ENCODE measurements at regions not wholly inside any gene's neighbourhood (a gene's known extent, or its start where the extent isn't known, plus 50 kb on each side); places are given as distances from the start of the nearest gene placed in this dataset.

- TF ChIP-seq REST (IDR thresholded peaks at IDR 0.05; ENCODE audit: low read depth) (no peak), YY1 (IDR thresholded peaks at IDR 0.05; ENCODE audit: low read depth) (no peak), USF1 (IDR thresholded peaks at IDR 0.05) (no peak), CREB1 (IDR thresholded peaks at IDR 0.05; ENCODE audit: low read depth) (no peak), RAD21 (IDR thresholded peaks at IDR 0.05; ENCODE audit: low read depth) (no peak), TCF12 (IDR thresholded peaks at IDR 0.05; ENCODE audit: low read depth) (no peak), EP300 (IDR thresholded peaks at IDR 0.05; ENCODE audit: borderline replicate concordance) (no peak), MAX (IDR thresholded peaks at IDR 0.05) (no peak), TEAD4 (IDR thresholded peaks at IDR 0.05) (no peak), CEBPB (IDR thresholded peaks at IDR 0.05) (no peak)
Observed at GRCh38 chr14:98118749-98119148, 1153.2 kb downstream of the BCL11B start.

GRCh38 chr14:98119739-98120138, 1152.3 kb downstream of the BCL11B start:
- TF ChIP-seq FOXM1 (IDR thresholded peaks at IDR 0.05; ENCODE audit: borderline replicate concordance, low read depth) = no peak
- no peak for TF ChIP-seq RAD21 (IDR thresholded peaks at IDR 0.05; ENCODE audit: low read depth)
- no peak for TF ChIP-seq MAX (IDR thresholded peaks at IDR 0.05)
- TF ChIP-seq YY1 (IDR thresholded peaks at IDR 0.05; ENCODE audit: low read depth) = no peak
- no peak for TF ChIP-seq TAF1 (IDR thresholded peaks at IDR 0.05; ENCODE audit: low read depth)
- TF ChIP-seq REST (IDR thresholded peaks at IDR 0.05; ENCODE audit: low read depth) = no peak
- no peak for TF ChIP-seq NFIC (IDR thresholded peaks at IDR 0.05)
- no peak for TF ChIP-seq EP300 (IDR thresholded peaks at IDR 0.05; ENCODE audit: borderline replicate concordance)
- TF ChIP-seq EGR1 (IDR thresholded peaks at IDR 0.05) = no peak
- TF ChIP-seq USF1 (IDR thresholded peaks at IDR 0.05) = no peak
- no peak for TF ChIP-seq TEAD4 (IDR thresholded peaks at IDR 0.05)
- no peak for TF ChIP-seq ZBTB7A (IDR thresholded peaks at IDR 0.05; ENCODE audit: low read depth)
- TF ChIP-seq TCF12 (IDR thresholded peaks at IDR 0.05; ENCODE audit: low read depth) = no peak
- TF ChIP-seq CEBPB (IDR thresholded peaks at IDR 0.05) = no peak
- TF ChIP-seq CREB1 (IDR thresholded peaks at IDR 0.05; ENCODE audit: low read depth) = no peak

- TF ChIP-seq EGR1 (IDR thresholded peaks at IDR 0.05) = no peak
- no peak for TF ChIP-seq RAD21 (IDR thresholded peaks at IDR 0.05; ENCODE audit: low read depth)
- no peak for TF ChIP-seq MAX (IDR thresholded peaks at IDR 0.05)
- no peak for TF ChIP-seq TAF1 (IDR thresholded peaks at IDR 0.05; ENCODE audit: low read depth)
- no peak for TF ChIP-seq ZBTB7A (IDR thresholded peaks at IDR 0.05; ENCODE audit: low read depth)
- TF ChIP-seq TEAD4 (IDR thresholded peaks at IDR 0.05) = no peak
- no peak for TF ChIP-seq CREB1 (IDR thresholded peaks at IDR 0.05; ENCODE audit: low read depth)
- no peak for TF ChIP-seq YY1 (IDR thresholded peaks at IDR 0.05; ENCODE audit: low read depth)
- TF ChIP-seq TCF12 (IDR thresholded peaks at IDR 0.05; ENCODE audit: low read depth) = no peak
- TF ChIP-seq USF1 (IDR thresholded peaks at IDR 0.05) = no peak
- no peak for TF ChIP-seq EP300 (IDR thresholded peaks at IDR 0.05; ENCODE audit: borderline replicate concordance)
- no peak for TF ChIP-seq CEBPB (IDR thresholded peaks at IDR 0.05)
- no peak for TF ChIP-seq REST (IDR thresholded peaks at IDR 0.05; ENCODE audit: low read depth)
- TF ChIP-seq FOXM1 (IDR thresholded peaks at IDR 0.05; ENCODE audit: borderline replicate concordance, low read depth) = no peak
- TF ChIP-seq NFIC (IDR thresholded peaks at IDR 0.05) = no peak
Observed at GRCh38 chr14:98120831-98121464, 1151.0 kb downstream of the BCL11B start.
